Aorta (tissue), 5 donors: ENCODE measurements at regions not wholly inside any gene's neighbourhood (a gene's known extent, or its start where the extent isn't known, plus 50 kb on each side); places are given as distances from the start of the nearest gene placed in this dataset.
"Not testable (repeated sequence)": the region's sequence is repeated elsewhere in the genome, so short reads cannot be mapped to it uniquely, and the experiment has no call there.

Experiments used
- ATAC-seq: fragments of 200-7000 bp; cut with Tn5 transposase; one replicate; pipeline ENCODE4 v1.9.1; 2022; ENCODE audit warnings: moderate library complexity; ENCODE audit not compliant: low FRiP score
- DNase-seq, 2 donors: peaks; one replicate each; pipeline ENCODE4 v3.0.0-alpha.2; 2020
- H3K27ac ChIP-seq, 2 donors: one replicate each; pipeline ENCODE4 v1.5.1; 2013; ENCODE audit warnings: low read length in 2 of 2, mild to moderate bottlenecking in 2 of 2, moderate library complexity in 2 of 2, control low read depth in 1 of 2, inconsistent platforms in 1 of 2, low read depth in 1 of 2
- H3K27me3 ChIP-seq, 2 donors: one replicate each; pipeline ENCODE4 v1.6.1; 2013; ENCODE audit warnings: control low read depth in 1 of 2, low read length in 1 of 2, mild to moderate bottlenecking in 1 of 2, moderate library complexity in 1 of 2; ENCODE audit not compliant: insufficient read depth in 2 of 2, control insufficient read depth in 1 of 2
- H3K36me3 ChIP-seq, 2 donors: one replicate each; pipeline ENCODE4 v1.6.1; 2013; ENCODE audit warnings: control low read depth in 1 of 2, low read length in 1 of 2, mild to moderate bottlenecking in 1 of 2; ENCODE audit not compliant: insufficient read depth in 2 of 2, control insufficient read depth in 1 of 2
- H3K4me1 ChIP-seq, 2 donors: one replicate each; pipeline ENCODE4 v1.6.1; 2013; ENCODE audit warnings: low read length in 2 of 2, control low read depth in 1 of 2, mild to moderate bottlenecking in 1 of 2, moderate library complexity in 1 of 2; ENCODE audit not compliant: insufficient read depth in 2 of 2, control insufficient read depth in 1 of 2
- H3K4me3 ChIP-seq, 2 donors: one replicate each; pipeline ENCODE4 v1.5.1; 2013; ENCODE audit warnings: low read length in 2 of 2, control low read depth in 1 of 2, mild to moderate bottlenecking in 1 of 2
- H3K9me3 ChIP-seq: one replicate; pipeline ENCODE4 v1.6.1; 2013; ENCODE audit warnings: mild to moderate bottlenecking, low read length; ENCODE audit not compliant: control insufficient read depth
- WGBS, 2 donors: extraction: QIAGEN DNeasy Blood & Tissue Kit; methylation state at CpG; one replicate each; pipeline ENCODE4 v1.1.7; 2013; 5-methylcytosine and 5-hydroxymethylcytosine counted together
- intact Hi-C, 2 donors: fragments of 100-400 bp; cut with DNase I; formaldehyde crosslinking; loops; one replicate each; pipeline versions ENCODE4 v1.14.2 to v1.15.0; 2022
- donor health status: healthy with polysubstance abuse.
- donor health status: Bipolar disorder and iron deficiency.
- donor health status: DM: no; HTN: no; CAD: no.
- donor health status: DM: no; HTN: no; CAD: no.
- donor health status: DM: yes; HTN: yes; CAD: no.

DNA sequence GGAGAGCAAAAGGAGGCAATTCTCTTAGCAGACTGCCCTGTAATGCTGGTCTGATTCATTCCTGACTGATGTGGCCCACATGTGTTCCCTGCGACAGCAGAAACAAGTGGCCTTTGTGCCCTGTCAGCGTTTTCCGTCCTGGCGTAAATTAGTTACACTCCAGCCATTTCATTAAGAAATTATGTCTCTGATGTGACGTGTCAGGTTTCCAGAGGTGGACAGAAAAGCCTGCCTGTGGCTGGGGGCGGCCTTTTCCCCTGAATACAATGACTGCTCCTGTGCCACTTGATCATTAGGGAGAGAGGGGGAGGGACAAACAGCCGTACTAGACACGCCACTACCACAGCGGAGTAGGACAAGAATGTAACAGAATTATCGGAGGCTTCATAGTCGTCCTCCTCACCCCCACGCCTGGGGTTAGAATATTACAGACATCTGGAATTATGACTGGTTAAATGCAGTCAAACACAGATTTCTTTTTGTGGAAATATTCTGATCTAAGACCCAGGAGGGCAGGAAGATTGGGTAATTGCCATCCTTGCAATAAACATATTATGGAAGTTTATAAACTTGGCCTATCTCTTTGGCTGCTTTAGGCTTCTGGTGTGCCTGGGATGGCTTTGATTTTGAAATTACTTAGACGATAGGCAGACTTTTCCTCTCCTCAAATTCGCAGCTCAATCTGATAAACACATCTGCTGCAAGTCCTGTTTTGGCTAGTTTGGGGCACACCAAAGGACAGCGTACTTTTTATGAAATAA lies 146.2 kb upstream of the BCOR start:
- H3K27ac ChIP-seq = no peak overlapping the region

GRCh38 chrX:40240844-40241243 lies 143.1 kb upstream of the BCOR start:
- Histone ChIP-seq H3K4me1 (no peaks in the 10 kb centered on the region), H3K36me3 (no peaks in the 10 kb centered on the region), H3K4me3 (no peak overlapping the region), H3K27ac (no peak overlapping the region), H3K27me3 (no peaks in the 10 kb centered on the region), H3K9me3 (no peaks in the 10 kb centered on the region)
- no peak for ATAC-seq
- DNase-seq = no peak
- intact Hi-C loops = no loop called here

More for the DNA sequence above, 146.2 kb upstream of the BCOR start:
- ATAC-seq (no peak), DNase-seq (no peak)
- Histone ChIP-seq H3K4me1 (no peaks in the 10 kb centered on the region), H3K9me3 (no peaks in the 10 kb centered on the region), H3K27me3 (no peaks in the 10 kb centered on the region), H3K4me3 (no peak overlapping the region), H3K36me3 (no peaks in the 10 kb centered on the region)
- intact Hi-C loops = no loop called here
- 86 to 95% methylated on average over 15 of the region's 15 CpGs for WGBS, 2 donors

DNA sequence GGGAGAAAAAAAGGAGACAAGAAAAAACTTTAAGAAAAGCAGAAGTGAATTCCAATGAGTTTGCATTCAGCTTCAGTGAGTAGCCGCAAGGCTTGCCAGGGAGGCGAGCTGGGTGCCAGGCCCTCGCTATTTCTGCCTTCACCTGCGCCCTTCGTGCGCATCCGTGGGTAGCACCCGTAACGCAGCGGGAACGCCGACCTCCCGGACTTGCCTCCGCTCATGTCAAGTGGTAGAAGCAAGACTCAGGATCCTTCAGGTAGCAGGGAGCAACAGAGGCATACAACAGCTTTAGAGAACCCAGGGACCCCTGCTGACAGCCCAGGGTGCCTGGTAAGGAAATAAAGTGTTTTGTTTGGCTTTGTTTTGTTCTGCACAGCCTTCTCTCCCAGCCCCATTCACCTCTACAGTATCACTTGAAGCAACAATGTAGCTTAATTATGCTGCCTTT lies 140.0 kb upstream of the BCOR start:
- ATAC-seq = no peak
- Histone ChIP-seq H3K27me3 (no peaks in the 10 kb centered on the region), H3K36me3 (no peaks in the 10 kb centered on the region), H3K9me3 (no peaks in the 10 kb centered on the region), H3K4me1 (no peaks in the 10 kb centered on the region), H3K4me3 (no peak overlapping the region), H3K27ac (no peak overlapping the region)
- intact Hi-C loops = no loop called here
- DNase-seq = no peak
- WGBS, 2 donors = 22 to 40% methylated on average over 14 of the region's 14 CpGs

DNA sequence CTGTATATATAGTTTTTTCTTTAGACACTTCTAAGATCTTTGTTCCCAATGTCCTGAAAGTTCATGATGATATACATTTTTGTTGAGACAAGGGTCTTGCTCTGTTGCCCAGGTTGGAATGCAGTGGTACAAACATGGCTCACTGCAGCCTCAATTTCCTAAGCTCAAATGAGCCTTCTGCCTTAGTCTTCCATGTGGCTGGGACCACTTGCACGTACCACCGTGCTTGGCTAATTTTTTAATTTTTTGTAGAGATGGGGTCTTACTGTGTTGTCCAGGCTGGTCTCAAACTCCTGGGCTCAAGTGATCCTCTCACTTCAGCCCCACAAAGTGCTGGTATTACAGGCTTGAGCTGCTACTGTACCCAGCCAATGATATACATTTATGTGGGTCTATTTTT lies 132.9 kb upstream of the BCOR start:
- WGBS, 2 donors = 92 to 97% methylated on average over 2 of the region's 2 CpGs
- intact Hi-C loops = no loop called here
- Histone ChIP-seq H3K4me1 (no peaks in the 10 kb centered on the region), H3K27me3 (no peaks in the 10 kb centered on the region), H3K27ac (no peak overlapping the region), H3K36me3 (no peaks in the 10 kb centered on the region), H3K9me3 (no peaks in the 10 kb centered on the region), H3K4me3 (no peak overlapping the region)
- DNase-seq = no peak
- no peak for ATAC-seq

- Histone ChIP-seq H3K27ac (no peak overlapping the region), H3K4me1 (no peaks in the 10 kb centered on the region), H3K4me3 (no peak overlapping the region), H3K9me3 (peaks cover 2% of the 10 kb centered on the region), H3K36me3 (no peaks in the 10 kb centered on the region), H3K27me3 (no peaks in the 10 kb centered on the region)
- ATAC-seq (no peak), DNase-seq (no peak)
- intact Hi-C loops = no loop called here
- 93% methylated on average over 5 of the region's 5 CpGs for WGBS, 2 donors
Measured at GRCh38 chrX:40227125-40227524, 129.4 kb upstream of the BCOR start.

- no peak overlapping the region for H3K4me3 ChIP-seq
- 51 to 52% methylated on average over 2 of the region's 2 CpGs for WGBS, 2 donors
- H3K36me3 ChIP-seq = no peaks in the 10 kb centered on the region
- DNase-seq (no peak), ATAC-seq (no peak)
- no peaks in the 10 kb centered on the region for H3K27me3 ChIP-seq
- H3K4me1 ChIP-seq = no peaks in the 10 kb centered on the region
- peaks cover 4% of the 10 kb centered on the region for H3K9me3 ChIP-seq
- intact Hi-C loops = no loop called here
- H3K27ac ChIP-seq = no peak overlapping the region
Measured at GRCh38 chrX:40224658-40225057, 126.9 kb upstream of the BCOR start.

DNA sequence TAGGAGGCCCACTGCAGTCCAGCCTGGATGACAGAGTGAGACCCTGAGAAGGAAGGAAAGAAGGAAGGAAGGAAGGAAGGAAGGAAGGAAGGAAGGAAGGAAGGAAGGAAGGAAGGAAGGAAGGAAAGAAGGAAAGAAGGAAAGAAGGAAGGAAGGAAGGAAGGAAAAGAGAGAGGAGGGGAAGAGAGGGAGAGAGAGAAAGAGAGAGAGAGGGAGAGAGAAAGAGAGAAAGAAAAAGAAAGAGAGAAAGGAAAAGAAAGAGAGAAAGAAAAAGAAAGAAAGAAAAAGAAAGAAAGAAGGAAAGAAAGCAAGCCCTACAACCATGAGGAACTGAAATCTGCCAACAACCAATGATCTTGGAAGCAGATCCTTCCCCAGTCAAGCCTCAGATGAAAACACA lies 124.9 kb upstream of the BCOR start:
- H3K9me3 ChIP-seq, H3K4me3 ChIP-seq, H3K36me3 ChIP-seq, ATAC-seq, DNase-seq, intact Hi-C loops, H3K27ac ChIP-seq, H3K27me3 ChIP-seq, H3K4me1 ChIP-seq: not testable (repeated sequence)

DNA sequence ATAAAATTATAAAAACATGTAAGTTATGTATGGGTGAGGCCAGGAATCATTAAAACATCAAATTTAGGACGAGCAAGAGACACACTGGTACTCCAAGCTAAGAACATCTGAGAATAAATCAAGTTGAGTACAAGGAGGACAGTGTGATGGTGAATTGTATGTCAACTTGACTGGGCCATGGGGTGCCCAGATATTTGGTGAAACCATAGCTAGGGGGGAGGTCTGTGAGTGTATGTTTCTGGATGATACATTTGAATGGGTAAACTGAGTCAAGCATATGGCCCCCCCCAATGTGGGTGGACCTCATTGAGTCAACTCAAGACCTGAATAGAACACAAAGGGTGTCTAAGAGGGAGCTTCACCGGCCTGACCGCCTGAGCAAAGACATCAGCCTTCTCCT lies 115.3 kb upstream of the BCOR start:
- no peak overlapping the region for H3K4me3 ChIP-seq
- intact Hi-C loops = no loop called here
- no peak overlapping the region for H3K27ac ChIP-seq
- WGBS, 2 donors = 75 to 94% methylated on average over 3 of the region's 3 CpGs
- H3K9me3 ChIP-seq = no peaks in the 10 kb centered on the region
- ATAC-seq (no peak), DNase-seq (no peak)
- no peaks in the 10 kb centered on the region for H3K27me3 ChIP-seq
- no peaks in the 10 kb centered on the region for H3K36me3 ChIP-seq
- no peaks in the 10 kb centered on the region for H3K4me1 ChIP-seq

- no peak for DNase-seq
- no peaks in the 10 kb centered on the region for H3K27me3 ChIP-seq
- ATAC-seq = no peak
- H3K4me3 ChIP-seq = no peak overlapping the region
- no peaks in the 10 kb centered on the region for H3K36me3 ChIP-seq
- H3K4me1 ChIP-seq = no peaks in the 10 kb centered on the region
- H3K9me3 ChIP-seq = no peaks in the 10 kb centered on the region
- intact Hi-C loops = no loop called here
- 81 to 95% methylated on average over 4 of the region's 4 CpGs for WGBS, 2 donors
- H3K27ac ChIP-seq = no peak overlapping the region
Measured at GRCh38 chrX:40209951-40210617, 112.3 kb upstream of the BCOR start.
